Body of pancreas (tissue), 4 donors: ENCODE measurements at regions not wholly inside any gene's neighbourhood (a gene's known extent, or its start where the extent isn't known, plus 50 kb on each side); places are given as distances from the start of the nearest gene placed in this dataset.
"Not testable (repeated sequence)": the region's sequence is repeated elsewhere in the genome, so short reads cannot be mapped to it uniquely, and the experiment has no call there.

Experiments used
- ATAC-seq: fragments of 150-250 bp; one replicate; pipeline ENCODE4 v1.9.1; 2016
- DNase-seq, 4 donors: peaks; one replicate each; pipeline ENCODE4 v3.0.0-alpha.2; 2019
- H3K27ac ChIP-seq, 4 donors: fragments of 200-600 bp; sonication (generic); 1 replicate in 3 of 4; 2 replicates in 1 of 4; pipeline versions ENCODE4 v1.5.1 to v1.6.1; 2016 to 2019; ENCODE audit warnings: mild to moderate bottlenecking in 1 of 4, mixed read lengths in 1 of 4, moderate library complexity in 1 of 4
- H3K27me3 ChIP-seq, 2 donors: fragments of 200-600 bp; sonication (generic); one replicate each; pipeline ENCODE4 v1.6.0; 2016; ENCODE audit warnings: mild to moderate bottlenecking in 1 of 2
- H3K36me3 ChIP-seq, 2 donors: fragments of 200-600 bp; sonication (generic); replicated peaks in 1 of 2; 2 replicates each; pipeline ENCODE4 v1.5.1; 2016; ENCODE audit warnings: low read depth in 2 of 2; ENCODE audit not compliant: insufficient read depth in 1 of 2
- H3K4me1 ChIP-seq: fragments of 200-600 bp; sonication (generic); one replicate; pipeline ENCODE4 v1.6.0; 2016
- H3K4me3 ChIP-seq, 2 donors: fragments of 200-600 bp; sonication (generic); 1 replicate in 1 of 2; 2 replicates in 1 of 2; pipeline ENCODE4 v1.5.1; 2016 to 2019
- H3K9me3 ChIP-seq, 3 donors: fragments of 200-600 bp; sonication (generic); 1 replicate in 2 of 3; 2 replicates in 1 of 3; pipeline ENCODE4 v1.5.1; 2016
- CTCF ChIP-seq, 7 experiments: fragments of 450-650 bp in 4 of 7; fragments of 200-600 bp in 3 of 7; sonication (generic) in 3 of 7; IDR thresholded peaks; one replicate each; pipeline ENCODE4 v1.5.1; 2016 to 2019; ENCODE audit warnings: antibody characterized with exemption in 7 of 7
- POLR2A ChIP-seq, 3 donors: fragments of 450-650 bp; IDR thresholded peaks; one replicate each; pipeline ENCODE4 v1.6.1; 2016; ENCODE audit warnings: antibody characterized with exemption in 3 of 3, mild to moderate bottlenecking in 2 of 3
- WGBS, 2 donors: methylation state at CpG; one replicate each; pipeline ENCODE4 v1.1.5; 2017; 5-methylcytosine and 5-hydroxymethylcytosine counted together
- intact Hi-C: fragments of 100-400 bp; cut with DNase I; formaldehyde crosslinking; loops from one replicate; pipeline ENCODE4 v1.15.1; 2023

- no peaks in the 10 kb centered on the region for H3K36me3 ChIP-seq
- H3K4me3 ChIP-seq, result no peak overlapping the region
- WGBS, 2 donors, result 56% methylated on average over 3 of the region's 3 CpGs; no CpG with 5 or more reads in 1 of the 2 donors
- no peaks in the 10 kb centered on the region for H3K4me1 ChIP-seq
- H3K27me3 ChIP-seq, result no peaks in the 10 kb centered on the region
- DNase-seq (no peak), ATAC-seq (no peak)
- no peak overlapping the region for H3K27ac ChIP-seq
- intact Hi-C loops, result no loop called here
- H3K9me3 ChIP-seq, result no peaks in the 10 kb centered on the region
- TF ChIP-seq CTCF (IDR thresholded peaks at IDR 0.05), result no peak
- TF ChIP-seq POLR2A (IDR thresholded peaks at IDR 0.05), result no peak
Observed at GRCh38 chrX:108945883-108946523, 209.6 kb upstream of the IRS4 start.

GRCh38 chrX:108914791-108915190, 178.4 kb upstream of the IRS4 start:
- Histone ChIP-seq H3K36me3 (no peaks in the 10 kb centered on the region), H3K4me3 (no peak overlapping the region), H3K27ac (no peak overlapping the region), H3K9me3 (no peaks in the 10 kb centered on the region), H3K4me1 (no peaks in the 10 kb centered on the region), H3K27me3 (no peaks in the 10 kb centered on the region)
- DNase-seq, result no peak
- TF ChIP-seq POLR2A (IDR thresholded peaks at IDR 0.05), result no peak
- no peak for TF ChIP-seq CTCF (IDR thresholded peaks at IDR 0.05)
- ATAC-seq, result no peak
- intact Hi-C loops, result no loop called here

DNA sequence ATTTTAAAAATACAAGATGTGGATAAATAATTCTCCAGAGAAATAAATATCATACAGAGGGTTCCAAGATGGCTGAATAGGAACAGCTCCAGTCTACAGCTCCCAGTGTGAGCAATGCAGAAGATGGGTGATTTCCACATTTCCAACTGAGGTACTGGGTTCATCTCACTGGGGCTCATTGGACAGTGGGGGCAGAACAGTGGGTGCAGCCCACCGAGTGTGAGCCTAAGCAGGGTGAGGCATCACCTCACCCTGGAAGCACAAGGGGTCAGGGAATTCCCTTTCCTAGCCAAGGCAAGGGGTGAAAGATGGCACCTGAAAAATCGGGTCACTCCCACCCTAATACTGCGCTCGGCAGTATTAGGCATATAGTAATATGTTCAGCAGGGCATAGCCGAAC, 167.5 kb upstream of the IRS4 start:
- DNase-seq, H3K36me3 ChIP-seq, ATAC-seq, H3K27me3 ChIP-seq, H3K4me1 ChIP-seq, H3K4me3 ChIP-seq, H3K9me3 ChIP-seq, H3K27ac ChIP-seq, intact Hi-C loops: not testable (repeated sequence)
- 68 to 78% methylated on average over 4 to 5 of the region's 5 CpGs for WGBS, 2 donors

DNA sequence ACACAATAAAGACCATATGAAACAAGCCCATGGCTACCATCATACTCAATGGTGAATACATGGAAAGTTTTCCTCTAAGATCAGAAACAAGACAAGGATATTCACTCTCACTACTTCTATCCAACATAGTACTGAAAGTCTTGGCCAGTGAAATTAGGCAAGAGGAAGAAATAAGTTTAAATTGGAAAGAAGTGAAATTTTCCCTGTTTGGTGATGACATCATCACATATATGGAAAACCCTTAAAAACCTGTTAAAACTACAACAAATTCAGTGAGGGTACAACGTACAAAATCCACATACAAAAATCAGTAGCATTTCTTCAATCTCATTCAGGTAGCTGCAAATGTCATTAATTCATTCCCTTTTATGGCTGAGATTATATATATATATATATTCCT, 164.0 kb upstream of the IRS4 start:
- Histone ChIP-seq H3K4me3 (no peak overlapping the region), H3K27me3 (no peaks in the 10 kb centered on the region), H3K27ac (no peak overlapping the region), H3K9me3 (no peaks in the 10 kb centered on the region), H3K36me3 (no peaks in the 10 kb centered on the region), H3K4me1 (no peaks in the 10 kb centered on the region)
- DNase-seq (no peak), ATAC-seq (no peak)
- no peak for TF ChIP-seq CTCF (IDR thresholded peaks at IDR 0.05)
- TF ChIP-seq POLR2A (IDR thresholded peaks at IDR 0.05), result no peak
- WGBS, 2 donors, result 38 to 41% methylated on average over 1 of the region's 1 CpG
- intact Hi-C loops, result no loop called here

GRCh38 chrX:108896349-108896748, 160.0 kb upstream of the IRS4 start:
- H3K9me3 ChIP-seq, H3K36me3 ChIP-seq, ATAC-seq, H3K27ac ChIP-seq, intact Hi-C loops, H3K4me1 ChIP-seq, H3K27me3 ChIP-seq, H3K4me3 ChIP-seq, DNase-seq: not testable (repeated sequence)

DNA sequence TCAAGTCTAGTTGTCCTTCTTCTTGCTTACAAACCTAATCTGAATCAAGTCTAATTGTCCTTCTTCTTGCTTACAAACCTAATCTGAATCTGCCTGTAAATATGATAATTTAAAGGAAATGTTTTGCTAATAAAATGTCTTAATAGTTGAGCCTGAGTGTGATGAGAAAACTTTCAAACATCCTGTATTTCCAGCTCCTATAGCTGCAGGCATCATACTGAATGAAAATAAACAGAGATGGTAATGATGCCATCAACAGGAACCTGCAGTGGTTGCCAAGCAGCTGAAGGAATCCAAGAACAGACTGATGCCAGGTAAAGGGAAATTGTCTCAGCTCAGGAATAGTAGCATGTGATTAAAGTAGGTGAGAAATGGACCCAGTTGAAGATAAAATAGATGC, 156.1 kb upstream of the IRS4 start:
- intact Hi-C loops, result no loop called here
- Histone ChIP-seq H3K27ac (no peak overlapping the region), H3K27me3 (no peaks in the 10 kb centered on the region), H3K4me1 (no peaks in the 10 kb centered on the region), H3K36me3 (no peaks in the 10 kb centered on the region), H3K9me3 (no peaks in the 10 kb centered on the region), H3K4me3 (no peak overlapping the region)
- ATAC-seq (no peak), DNase-seq (no peak)
- TF ChIP-seq CTCF (IDR thresholded peaks at IDR 0.05), result no peak
- TF ChIP-seq POLR2A (IDR thresholded peaks at IDR 0.05), result no peak
